ENCODE measurements at regions not wholly inside any gene's neighbourhood (a gene's known extent, or its start where the extent isn't known, plus 50 kb on each side); places are given as distances from the start of the nearest gene placed in this dataset.
A peak's percentile ranks its signal among the peaks of the same experiment; 100 is the strongest.

- Histone ChIP-seq H4K20me1 (ENCODE audit: insufficient read depth, low read length) (no peaks in the 10 kb centered on the region), H3K4me1 (ENCODE audit: insufficient read depth, low read length) (no peaks in the 10 kb centered on the region), H2AFZ (ENCODE audit: low read length) (no peak overlapping the region), H3K27me3 (ENCODE audit: insufficient read depth, low read length) (peaks cover 5% of the 10 kb centered on the region), H3K4me2 (ENCODE audit: insufficient read depth, low read length) (no peak overlapping the region), H3K4me3 (ENCODE audit: insufficient read depth, low read length) (no peak overlapping the region), H3K36me3 (ENCODE audit: insufficient read depth, low read length) (no peaks in the 10 kb centered on the region), H3K79me2 (ENCODE audit: insufficient read depth, low read length) (no peaks in the 10 kb centered on the region), H3K9me3 (ENCODE audit: low read depth, low read length) (no peaks in the 10 kb centered on the region), H3K27ac (ENCODE audit: low read depth, low read length) (no peak overlapping the region)
- TF ChIP-seq CTCF (IDR thresholded peaks at IDR 0.05; ENCODE audit: extremely low read depth, low read depth, low read length) = no peak
- DNase-seq (ENCODE audit: insufficient read length, low spot score, missing footprints) = peak; percentile 6
Measured at GRCh38 chr2:128495996-128496547, 177.4 kb upstream of the HS6ST1 start.

- Histone ChIP-seq H2AFZ (ENCODE audit: low read length) (no peak overlapping the region), H3K36me3 (ENCODE audit: insufficient read depth, low read length) (no peaks in the 10 kb centered on the region), H4K20me1 (ENCODE audit: insufficient read depth, low read length) (no peaks in the 10 kb centered on the region), H3K27ac (ENCODE audit: low read depth, low read length) (no peak overlapping the region), H3K9me3 (ENCODE audit: low read depth, low read length) (no peaks in the 10 kb centered on the region), H3K4me1 (ENCODE audit: insufficient read depth, low read length) (no peaks in the 10 kb centered on the region), H3K4me3 (ENCODE audit: insufficient read depth, low read length) (no peak overlapping the region), H3K27me3 (ENCODE audit: insufficient read depth, low read length) (peaks cover 5% of the 10 kb centered on the region), H3K4me2 (ENCODE audit: insufficient read depth, low read length) (no peak overlapping the region), H3K79me2 (ENCODE audit: insufficient read depth, low read length) (no peaks in the 10 kb centered on the region)
- no peak for DNase-seq (ENCODE audit: insufficient read length, low spot score, missing footprints)
- TF ChIP-seq CTCF (IDR thresholded peaks at IDR 0.05; ENCODE audit: extremely low read depth, low read depth, low read length) = no peak
Measured at GRCh38 chr2:128496700-128497099, 178.0 kb upstream of the HS6ST1 start.

- no peak for TF ChIP-seq CTCF (IDR thresholded peaks at IDR 0.05; ENCODE audit: extremely low read depth, low read depth, low read length)
- H3K27me3 ChIP-seq (ENCODE audit: insufficient read depth, low read length) = no peaks in the 10 kb centered on the region
- no peak overlapping the region for H3K4me3 ChIP-seq (ENCODE audit: insufficient read depth, low read length)
- no peak overlapping the region for H3K27ac ChIP-seq (ENCODE audit: low read depth, low read length)
- H3K79me2 ChIP-seq (ENCODE audit: insufficient read depth, low read length) = no peaks in the 10 kb centered on the region
- H3K9me3 ChIP-seq (ENCODE audit: low read depth, low read length) = no peaks in the 10 kb centered on the region
- H3K4me1 ChIP-seq (ENCODE audit: insufficient read depth, low read length) = no peaks in the 10 kb centered on the region
- no peak overlapping the region for H2AFZ ChIP-seq (ENCODE audit: low read length)
- H3K4me2 ChIP-seq (ENCODE audit: insufficient read depth, low read length) = no peak overlapping the region
- DNase-seq (ENCODE audit: insufficient read length, low spot score, missing footprints) = peak; percentile 36
- H3K36me3 ChIP-seq (ENCODE audit: insufficient read depth, low read length) = no peaks in the 10 kb centered on the region
- no peaks in the 10 kb centered on the region for H4K20me1 ChIP-seq (ENCODE audit: insufficient read depth, low read length)
Measured at GRCh38 chr2:128497461-128497860, 178.8 kb upstream of the HS6ST1 start.

- DNase-seq (ENCODE audit: insufficient read length, low spot score, missing footprints) = no peak
- Histone ChIP-seq H3K79me2 (ENCODE audit: insufficient read depth, low read length) (no peaks in the 10 kb centered on the region), H3K4me1 (ENCODE audit: insufficient read depth, low read length) (no peaks in the 10 kb centered on the region), H2AFZ (ENCODE audit: low read length) (no peak overlapping the region), H3K4me2 (ENCODE audit: insufficient read depth, low read length) (no peak overlapping the region), H3K4me3 (ENCODE audit: insufficient read depth, low read length) (no peak overlapping the region), H3K27ac (ENCODE audit: low read depth, low read length) (no peak overlapping the region), H3K36me3 (ENCODE audit: insufficient read depth, low read length) (no peaks in the 10 kb centered on the region), H4K20me1 (ENCODE audit: insufficient read depth, low read length) (no peaks in the 10 kb centered on the region), H3K27me3 (ENCODE audit: insufficient read depth, low read length) (no peaks in the 10 kb centered on the region), H3K9me3 (ENCODE audit: low read depth, low read length) (no peaks in the 10 kb centered on the region)
- no peak for TF ChIP-seq CTCF (IDR thresholded peaks at IDR 0.05; ENCODE audit: extremely low read depth, low read depth, low read length)
Measured at GRCh38 chr2:128498086-128498485, 179.4 kb upstream of the HS6ST1 start.
